ENCODE measurements at regions not wholly inside any gene's neighbourhood (a gene's known extent, or its start where the extent isn't known, plus 50 kb on each side); places are given as distances from the start of the nearest gene placed in this dataset.

DNA sequence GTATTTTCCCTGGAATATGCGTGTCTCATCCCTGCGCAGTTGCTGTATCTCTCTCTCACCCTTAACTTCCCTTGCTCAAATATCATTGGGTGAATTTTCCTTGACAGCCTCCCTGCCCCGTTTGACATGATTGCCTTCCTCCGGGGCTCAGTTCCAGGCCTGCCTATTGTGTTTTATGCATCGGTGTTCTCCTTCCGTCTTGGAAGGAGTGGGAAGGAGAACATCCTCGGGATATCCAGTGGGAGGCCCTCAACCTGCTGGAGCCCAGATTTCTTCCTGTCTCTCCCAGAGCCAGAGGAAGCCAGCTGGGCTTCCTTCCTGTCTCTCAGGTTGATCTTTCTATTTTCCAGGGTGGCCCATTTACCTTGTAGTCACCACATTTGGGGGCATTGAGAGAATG, 434.7 kb upstream of the HS6ST1 start:
- Histone ChIP-seq H3K9me3 (ENCODE audit: severe bottlenecking) (no peaks in the 10 kb centered on the region), H3K36me3 (ENCODE audit: low read depth) (no peaks in the 10 kb centered on the region), H3K27me3 (ENCODE audit: insufficient read depth, poor library complexity, severe bottlenecking) (no peaks in the 10 kb centered on the region), H3K27ac (ENCODE audit: poor library complexity, severe bottlenecking) (no peak overlapping the region), H3K4me3 (ENCODE audit: severe bottlenecking) (no peak overlapping the region), H3K4me1 (ENCODE audit: insufficient read depth, poor library complexity, severe bottlenecking) (no peaks in the 10 kb centered on the region)
- no peak for ATAC-seq (ENCODE audit: low read depth)
- TF ChIP-seq, protein P1, sequence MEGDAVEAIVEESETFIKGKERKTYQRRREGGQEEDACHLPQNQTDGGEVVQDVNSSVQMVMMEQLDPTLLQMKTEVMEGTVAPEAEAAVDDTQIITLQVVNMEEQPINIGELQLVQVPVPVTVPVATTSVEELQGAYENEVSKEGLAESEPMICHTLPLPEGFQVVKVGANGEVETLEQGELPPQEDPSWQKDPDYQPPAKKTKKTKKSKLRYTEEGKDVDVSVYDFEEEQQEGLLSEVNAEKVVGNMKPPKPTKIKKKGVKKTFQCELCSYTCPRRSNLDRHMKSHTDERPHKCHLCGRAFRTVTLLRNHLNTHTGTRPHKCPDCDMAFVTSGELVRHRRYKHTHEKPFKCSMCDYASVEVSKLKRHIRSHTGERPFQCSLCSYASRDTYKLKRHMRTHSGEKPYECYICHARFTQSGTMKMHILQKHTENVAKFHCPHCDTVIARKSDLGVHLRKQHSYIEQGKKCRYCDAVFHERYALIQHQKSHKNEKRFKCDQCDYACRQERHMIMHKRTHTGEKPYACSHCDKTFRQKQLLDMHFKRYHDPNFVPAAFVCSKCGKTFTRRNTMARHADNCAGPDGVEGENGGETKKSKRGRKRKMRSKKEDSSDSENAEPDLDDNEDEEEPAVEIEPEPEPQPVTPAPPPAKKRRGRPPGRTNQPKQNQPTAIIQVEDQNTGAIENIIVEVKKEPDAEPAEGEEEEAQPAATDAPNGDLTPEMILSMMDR (IDR thresholded peaks at IDR 0.05; ENCODE audit: poor library complexity, severe bottlenecking) = no peak
- DNase-seq (ENCODE audit: low spot score) = no peak

DNA sequence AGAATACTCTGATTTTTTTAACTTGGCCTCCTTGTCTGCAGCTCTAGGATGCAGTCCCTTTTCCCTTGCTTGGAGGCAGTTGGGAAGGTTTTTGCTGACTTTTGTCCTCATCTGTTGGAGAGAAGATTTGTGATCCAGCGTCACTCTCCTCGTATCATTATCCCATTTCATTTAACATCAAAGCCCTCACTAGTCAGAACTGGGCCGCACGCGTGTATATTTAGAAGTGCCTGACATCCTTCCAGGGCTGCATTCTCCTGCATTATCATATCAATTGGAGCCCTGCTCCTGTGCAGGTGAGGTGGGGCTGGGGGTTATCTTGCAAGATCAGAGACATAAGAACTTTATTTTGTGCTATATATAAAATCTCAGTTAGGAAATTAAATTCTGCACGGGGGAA, 435.1 kb upstream of the HS6ST1 start:
- no peaks in the 10 kb centered on the region for H3K9me3 ChIP-seq (ENCODE audit: severe bottlenecking)
- ATAC-seq (ENCODE audit: low read depth) = no peak
- H3K27me3 ChIP-seq (ENCODE audit: insufficient read depth, poor library complexity, severe bottlenecking) = no peaks in the 10 kb centered on the region
- TF ChIP-seq, protein P1 (IDR thresholded peaks at IDR 0.05; ENCODE audit: poor library complexity, severe bottlenecking) = no peak
- no peak overlapping the region for H3K27ac ChIP-seq (ENCODE audit: poor library complexity, severe bottlenecking)
- no peaks in the 10 kb centered on the region for H3K4me1 ChIP-seq (ENCODE audit: insufficient read depth, poor library complexity, severe bottlenecking)
- no peak overlapping the region for H3K4me3 ChIP-seq (ENCODE audit: severe bottlenecking)
- no peak for DNase-seq (ENCODE audit: low spot score)
- no peaks in the 10 kb centered on the region for H3K36me3 ChIP-seq (ENCODE audit: low read depth)

GRCh38 chr2:128754246-128754724, 435.6 kb upstream of the HS6ST1 start:
- H3K4me3 ChIP-seq (ENCODE audit: severe bottlenecking) = no peak overlapping the region
- DNase-seq (ENCODE audit: low spot score) = no peak

DNA sequence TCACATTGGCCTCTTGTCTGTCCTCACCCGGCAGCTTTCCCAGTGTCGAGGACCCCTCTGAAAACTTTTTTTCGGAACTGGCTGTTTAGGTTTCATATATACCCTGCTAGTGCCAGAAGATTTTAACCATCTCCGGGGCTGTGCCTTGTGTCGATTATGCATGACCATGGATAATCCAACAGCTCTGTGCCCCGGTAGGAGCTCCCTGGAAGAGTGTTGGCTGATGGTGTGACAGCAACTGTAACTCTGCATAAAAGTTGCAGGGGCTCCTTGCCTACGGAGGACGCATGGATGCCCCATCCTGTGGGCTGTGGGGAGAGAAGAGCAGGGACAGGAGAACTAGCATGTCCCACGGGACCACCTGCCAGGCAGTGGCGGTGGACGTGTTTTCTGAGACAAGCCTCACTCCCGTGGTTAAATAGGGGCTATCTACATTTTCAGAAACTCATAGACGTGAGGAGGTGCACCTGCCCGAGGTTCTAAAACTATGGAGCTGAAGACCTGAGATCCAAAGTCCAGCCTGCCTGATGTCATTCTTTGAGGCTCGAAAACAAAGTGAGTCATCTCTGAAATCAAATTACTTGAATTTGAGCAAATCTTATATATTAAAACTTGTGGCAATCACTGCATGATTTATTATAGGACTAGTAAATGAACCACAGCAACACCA, 437.2 kb upstream of the HS6ST1 start:
- no peaks in the 10 kb centered on the region for H3K4me1 ChIP-seq (ENCODE audit: insufficient read depth, poor library complexity, severe bottlenecking)
- no peak overlapping the region for H3K4me3 ChIP-seq (ENCODE audit: severe bottlenecking)
- no peaks in the 10 kb centered on the region for H3K36me3 ChIP-seq (ENCODE audit: low read depth)
- peak; percentile 15 for DNase-seq (ENCODE audit: low spot score)
- no peak for ATAC-seq (ENCODE audit: low read depth)
- H3K27me3 ChIP-seq (ENCODE audit: insufficient read depth, poor library complexity, severe bottlenecking) = no peaks in the 10 kb centered on the region
- TF ChIP-seq, protein P1 (IDR thresholded peaks at IDR 0.05; ENCODE audit: poor library complexity, severe bottlenecking) = peak; percentile 42
- no peak overlapping the region for H3K27ac ChIP-seq (ENCODE audit: poor library complexity, severe bottlenecking)
- H3K9me3 ChIP-seq (ENCODE audit: severe bottlenecking) = no peaks in the 10 kb centered on the region

More at GRCh38 chr2:128754246-128754724, 435.6 kb upstream of the HS6ST1 start:
- ATAC-seq (ENCODE audit: low read depth) = no peak
- H3K4me1 ChIP-seq (ENCODE audit: insufficient read depth, poor library complexity, severe bottlenecking) = no peaks in the 10 kb centered on the region
- H3K36me3 ChIP-seq (ENCODE audit: low read depth) = no peaks in the 10 kb centered on the region
- H3K27me3 ChIP-seq (ENCODE audit: insufficient read depth, poor library complexity, severe bottlenecking) = no peaks in the 10 kb centered on the region
- TF ChIP-seq, protein P1 (IDR thresholded peaks at IDR 0.05; ENCODE audit: poor library complexity, severe bottlenecking) = no peak
- H3K9me3 ChIP-seq (ENCODE audit: severe bottlenecking) = no peaks in the 10 kb centered on the region
- H3K27ac ChIP-seq (ENCODE audit: poor library complexity, severe bottlenecking) = no peak overlapping the region

DNA sequence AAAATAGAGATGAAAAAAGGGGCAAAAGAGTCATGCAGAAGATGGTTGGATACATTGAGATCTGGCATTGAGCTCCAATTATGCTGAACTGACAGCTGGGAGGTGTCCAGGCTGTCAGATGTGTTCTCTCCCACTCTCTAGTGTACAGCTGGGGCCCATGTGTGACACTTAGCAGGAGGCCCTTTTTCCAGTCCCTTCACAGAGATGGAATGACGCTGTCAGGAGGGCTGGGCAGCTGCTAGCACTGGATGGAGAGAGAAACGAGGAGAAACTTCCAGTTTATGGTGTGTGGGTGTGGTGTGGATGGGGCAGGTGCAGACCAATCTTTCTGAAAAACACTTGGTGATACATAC, 437.7 kb upstream of the HS6ST1 start:
- no peaks in the 10 kb centered on the region for H3K9me3 ChIP-seq (ENCODE audit: severe bottlenecking)
- H3K27ac ChIP-seq (ENCODE audit: poor library complexity, severe bottlenecking) = no peak overlapping the region
- peak; percentile 9 for DNase-seq (ENCODE audit: low spot score)
- no peaks in the 10 kb centered on the region for H3K4me1 ChIP-seq (ENCODE audit: insufficient read depth, poor library complexity, severe bottlenecking)
- TF ChIP-seq, protein P1 (IDR thresholded peaks at IDR 0.05; ENCODE audit: poor library complexity, severe bottlenecking) = no peak
- ATAC-seq (ENCODE audit: low read depth) = no peak
- H3K36me3 ChIP-seq (ENCODE audit: low read depth) = no peaks in the 10 kb centered on the region
- no peak overlapping the region for H3K4me3 ChIP-seq (ENCODE audit: severe bottlenecking)
- no peaks in the 10 kb centered on the region for H3K27me3 ChIP-seq (ENCODE audit: insufficient read depth, poor library complexity, severe bottlenecking)
